NT2/D1 (cell line): ENCODE measurements at regions not wholly inside any gene's neighbourhood (a gene's known extent, or its start where the extent isn't known, plus 50 kb on each side); places are given as distances from the start of the nearest gene placed in this dataset.

Experiments
- SUZ12 ChIP-seq: IDR thresholded peaks from 2 replicates; pipeline ENCODE4 v1.6.1; 2011; ENCODE audit not compliant: insufficient read length, insufficient read depth; ENCODE audit errors: extremely low read depth
- YY1 ChIP-seq: IDR thresholded peaks from 2 replicates; pipeline ENCODE4 v1.6.1; 2011; ENCODE audit not compliant: insufficient read length, insufficient read depth

DNA sequence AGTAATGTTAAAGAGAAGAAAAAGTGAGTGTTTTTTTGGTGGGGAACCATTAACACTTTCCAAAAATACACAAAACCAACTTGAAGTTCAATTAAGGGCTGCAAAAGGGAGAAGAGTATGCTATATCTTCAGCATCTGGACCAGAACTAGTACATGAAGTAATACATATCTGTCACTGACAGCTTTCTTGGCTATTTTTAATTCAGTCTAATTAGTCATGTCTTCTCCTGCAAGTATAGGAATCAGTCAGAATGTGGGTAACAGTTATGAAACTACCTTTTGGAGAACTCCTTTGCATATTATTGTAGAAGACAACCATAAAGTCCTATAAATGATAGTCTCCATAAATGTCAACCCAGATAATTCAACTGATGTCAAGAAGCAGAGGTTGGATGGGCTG lies 901.2 kb downstream of the TTLL7 start:
- TF ChIP-seq SUZ12 (no peak), YY1 (no peak)
